ENCODE measurements at regions not wholly inside any gene's neighbourhood (a gene's known extent, or its start where the extent isn't known, plus 50 kb on each side); places are given as distances from the start of the nearest gene placed in this dataset.

DNA sequence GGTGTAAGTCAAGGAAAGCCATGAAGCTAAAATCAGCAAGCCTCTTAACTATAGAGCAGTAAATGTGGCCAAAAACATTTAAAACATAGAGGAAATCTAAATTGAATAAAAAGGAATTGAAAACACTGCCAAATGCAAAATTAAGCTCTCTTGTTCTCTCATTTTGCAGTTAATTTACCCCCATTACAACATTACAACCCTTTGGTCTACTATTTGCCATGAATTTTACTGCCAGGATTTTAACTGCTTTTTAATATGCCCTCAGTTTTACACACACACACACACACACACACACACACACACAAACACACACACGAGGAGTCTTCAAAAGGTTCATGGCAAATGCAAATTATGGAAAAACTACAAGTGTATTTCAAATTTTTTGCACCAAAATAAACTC is 91.4 kb upstream of the ACO1 start:
- Histone ChIP-seq H3K9ac (ENCODE audit: control insufficient read depth, insufficient read depth, low read length) (no peak overlapping the region), H3K79me2 (ENCODE audit: control insufficient read depth, insufficient read depth, low read length) (no peaks in the 10 kb centered on the region), H3K36me3 (ENCODE audit: control insufficient read depth in 2 of 2, insufficient read depth in 2 of 2, low read length in 1 of 2) (no peaks in the 10 kb centered on the region), H2AFZ (ENCODE audit: control insufficient read depth, low read depth, low read length) (no peak overlapping the region), H3K27me3 (replicated peaks in 1 of 2; ENCODE audit: control insufficient read depth in 2 of 2, insufficient read depth in 2 of 2, low read length in 1 of 2) (no peaks in the 10 kb centered on the region; a peak in 1 of 4 replicates), H3K4me1 (ENCODE audit: control insufficient read depth, insufficient read depth, low read length) (no peaks in the 10 kb centered on the region), H4K20me1 (ENCODE audit: control insufficient read depth, insufficient read depth) (no peaks in the 10 kb centered on the region), H3K4me3 (no peak overlapping the region), H3K4me2 (ENCODE audit: control insufficient read depth, insufficient read depth) (no peak overlapping the region), H3K27ac (ENCODE audit: control insufficient read depth, insufficient read depth) (no peak overlapping the region), H3K9me3 (replicated peaks; ENCODE audit: control insufficient read depth, insufficient read depth, low read length) (no peaks in the 10 kb centered on the region)
- ATAC-seq (no peak), FAIRE-seq (no peak), DNase-seq (ENCODE audit: low read depth, low spot score) (no peak)
- ChIA-PET CTCF (interaction anchor here (1.0 kb wide), 1 partner anchor 41 kb away, joined by 4 read pairs; no protein-coding TSS in a partner anchor), POLR2A (no interaction called here), RAD21 (ENCODE audit: unreplicated experiment) (no interaction called here), SMC1A (ENCODE audit: uncharacterized antibody, unreplicated experiment) (interaction anchor here (0.7 kb wide), 2 partner anchors 8 to 206 kb away, joined by 3 read pairs; no protein-coding TSS in a partner anchor)
- BruUV-seq (replicated peaks) = no TSS peak
- intact Hi-C loops (cut with micrococcal nuclease; ENCODE audit: unreplicated experiment) (no loop called here), in situ Hi-C loops (cut with MboI) (no loop called here)
- WGBS (ENCODE audit: insufficient coverage, insufficient replicate concordance, low lambda C conversion rate, missing lambda C conversion rate) = 0% methylated on average over 1 of the region's 1 CpG
- TF ChIP-seq, protein P1, sequence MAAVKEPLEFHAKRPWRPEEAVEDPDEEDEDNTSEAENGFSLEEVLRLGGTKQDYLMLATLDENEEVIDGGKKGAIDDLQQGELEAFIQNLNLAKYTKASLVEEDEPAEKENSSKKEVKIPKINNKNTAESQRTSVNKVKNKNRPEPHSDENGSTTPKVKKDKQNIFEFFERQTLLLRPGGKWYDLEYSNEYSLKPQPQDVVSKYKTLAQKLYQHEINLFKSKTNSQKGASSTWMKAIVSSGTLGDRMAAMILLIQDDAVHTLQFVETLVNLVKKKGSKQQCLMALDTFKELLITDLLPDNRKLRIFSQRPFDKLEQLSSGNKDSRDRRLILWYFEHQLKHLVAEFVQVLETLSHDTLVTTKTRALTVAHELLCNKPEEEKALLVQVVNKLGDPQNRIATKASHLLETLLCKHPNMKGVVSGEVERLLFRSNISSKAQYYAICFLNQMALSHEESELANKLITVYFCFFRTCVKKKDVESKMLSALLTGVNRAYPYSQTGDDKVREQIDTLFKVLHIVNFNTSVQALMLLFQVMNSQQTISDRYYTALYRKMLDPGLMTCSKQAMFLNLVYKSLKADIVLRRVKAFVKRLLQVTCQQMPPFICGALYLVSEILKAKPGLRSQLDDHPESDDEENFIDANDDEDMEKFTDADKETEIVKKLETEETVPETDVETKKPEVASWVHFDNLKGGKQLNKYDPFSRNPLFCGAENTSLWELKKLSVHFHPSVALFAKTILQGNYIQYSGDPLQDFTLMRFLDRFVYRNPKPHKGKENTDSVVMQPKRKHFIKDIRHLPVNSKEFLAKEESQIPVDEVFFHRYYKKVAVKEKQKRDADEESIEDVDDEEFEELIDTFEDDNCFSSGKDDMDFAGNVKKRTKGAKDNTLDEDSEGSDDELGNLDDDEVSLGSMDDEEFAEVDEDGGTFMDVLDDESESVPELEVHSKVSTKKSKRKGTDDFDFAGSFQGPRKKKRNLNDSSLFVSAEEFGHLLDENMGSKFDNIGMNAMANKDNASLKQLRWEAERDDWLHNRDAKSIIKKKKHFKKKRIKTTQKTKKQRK (IDR thresholded peaks at IDR 0.05; ENCODE audit: low read depth, low read length) = no peak
- TF ChIP-seq, protein P2, sequence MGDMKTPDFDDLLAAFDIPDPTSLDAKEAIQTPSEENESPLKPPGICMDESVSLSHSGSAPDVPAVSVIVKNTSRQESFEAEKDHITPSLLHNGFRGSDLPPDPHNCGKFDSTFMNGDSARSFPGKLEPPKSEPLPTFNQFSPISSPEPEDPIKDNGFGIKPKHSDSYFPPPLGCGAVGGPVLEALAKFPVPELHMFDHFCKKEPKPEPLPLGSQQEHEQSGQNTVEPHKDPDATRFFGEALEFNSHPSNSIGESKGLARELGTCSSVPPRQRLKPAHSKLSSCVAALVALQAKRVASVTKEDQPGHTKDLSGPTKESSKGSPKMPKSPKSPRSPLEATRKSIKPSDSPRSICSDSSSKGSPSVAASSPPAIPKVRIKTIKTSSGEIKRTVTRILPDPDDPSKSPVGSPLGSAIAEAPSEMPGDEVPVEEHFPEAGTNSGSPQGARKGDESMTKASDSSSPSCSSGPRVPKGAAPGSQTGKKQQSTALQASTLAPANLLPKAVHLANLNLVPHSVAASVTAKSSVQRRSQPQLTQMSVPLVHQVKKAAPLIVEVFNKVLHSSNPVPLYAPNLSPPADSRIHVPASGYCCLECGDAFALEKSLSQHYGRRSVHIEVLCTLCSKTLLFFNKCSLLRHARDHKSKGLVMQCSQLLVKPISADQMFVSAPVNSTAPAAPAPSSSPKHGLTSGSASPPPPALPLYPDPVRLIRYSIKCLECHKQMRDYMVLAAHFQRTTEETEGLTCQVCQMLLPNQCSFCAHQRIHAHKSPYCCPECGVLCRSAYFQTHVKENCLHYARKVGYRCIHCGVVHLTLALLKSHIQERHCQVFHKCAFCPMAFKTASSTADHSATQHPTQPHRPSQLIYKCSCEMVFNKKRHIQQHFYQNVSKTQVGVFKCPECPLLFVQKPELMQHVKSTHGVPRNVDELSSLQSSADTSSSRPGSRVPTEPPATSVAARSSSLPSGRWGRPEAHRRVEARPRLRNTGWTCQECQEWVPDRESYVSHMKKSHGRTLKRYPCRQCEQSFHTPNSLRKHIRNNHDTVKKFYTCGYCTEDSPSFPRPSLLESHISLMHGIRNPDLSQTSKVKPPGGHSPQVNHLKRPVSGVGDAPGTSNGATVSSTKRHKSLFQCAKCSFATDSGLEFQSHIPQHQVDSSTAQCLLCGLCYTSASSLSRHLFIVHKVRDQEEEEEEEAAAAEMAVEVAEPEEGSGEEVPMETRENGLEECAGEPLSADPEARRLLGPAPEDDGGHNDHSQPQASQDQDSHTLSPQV (IDR thresholded peaks at IDR 0.05) = no peak
- TF ChIP-seq, protein P3, sequence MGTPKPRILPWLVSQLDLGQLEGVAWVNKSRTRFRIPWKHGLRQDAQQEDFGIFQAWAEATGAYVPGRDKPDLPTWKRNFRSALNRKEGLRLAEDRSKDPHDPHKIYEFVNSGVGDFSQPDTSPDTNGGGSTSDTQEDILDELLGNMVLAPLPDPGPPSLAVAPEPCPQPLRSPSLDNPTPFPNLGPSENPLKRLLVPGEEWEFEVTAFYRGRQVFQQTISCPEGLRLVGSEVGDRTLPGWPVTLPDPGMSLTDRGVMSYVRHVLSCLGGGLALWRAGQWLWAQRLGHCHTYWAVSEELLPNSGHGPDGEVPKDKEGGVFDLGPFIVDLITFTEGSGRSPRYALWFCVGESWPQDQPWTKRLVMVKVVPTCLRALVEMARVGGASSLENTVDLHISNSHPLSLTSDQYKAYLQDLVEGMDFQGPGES (IDR thresholded peaks at IDR 0.05) = no peak
- TF ChIP-seq STAT3 (IDR thresholded peaks at IDR 0.05; ENCODE audit: low read depth, low read length) (no peak), POU2F2 (IDR thresholded peaks at IDR 0.05; ENCODE audit: borderline replicate concordance, low read depth, low read length) (no peak), CEBPB (IDR thresholded peaks at IDR 0.05; ENCODE audit: borderline replicate concordance in 1 of 2, low read depth in 2 of 2, low read length in 2 of 2) (no peak), MYB (IDR thresholded peaks at IDR 0.05; ENCODE audit: borderline replicate concordance, low read depth, low read length) (no peak), SUPT20H (IDR thresholded peaks at IDR 0.05; ENCODE audit: borderline replicate concordance, control insufficient read depth, low read depth, low read length) (no peak), YY1 (IDR thresholded peaks at IDR 0.05; ENCODE audit: low read depth, low read length) (no peak), POLR2AphosphoS5 (IDR thresholded peaks at IDR 0.05; ENCODE audit: low read length) (no peak), ZNF217 (IDR thresholded peaks at IDR 0.05) (no peak), ZNF622 (IDR thresholded peaks at IDR 0.05) (no peak), NR2F1 (conservative IDR thresholded peaks at IDR 0.05) (no peak), ATF7 (IDR thresholded peaks at IDR 0.05; ENCODE audit: low read depth) (no peak)
- TF ChIP-seq, protein P4, sequence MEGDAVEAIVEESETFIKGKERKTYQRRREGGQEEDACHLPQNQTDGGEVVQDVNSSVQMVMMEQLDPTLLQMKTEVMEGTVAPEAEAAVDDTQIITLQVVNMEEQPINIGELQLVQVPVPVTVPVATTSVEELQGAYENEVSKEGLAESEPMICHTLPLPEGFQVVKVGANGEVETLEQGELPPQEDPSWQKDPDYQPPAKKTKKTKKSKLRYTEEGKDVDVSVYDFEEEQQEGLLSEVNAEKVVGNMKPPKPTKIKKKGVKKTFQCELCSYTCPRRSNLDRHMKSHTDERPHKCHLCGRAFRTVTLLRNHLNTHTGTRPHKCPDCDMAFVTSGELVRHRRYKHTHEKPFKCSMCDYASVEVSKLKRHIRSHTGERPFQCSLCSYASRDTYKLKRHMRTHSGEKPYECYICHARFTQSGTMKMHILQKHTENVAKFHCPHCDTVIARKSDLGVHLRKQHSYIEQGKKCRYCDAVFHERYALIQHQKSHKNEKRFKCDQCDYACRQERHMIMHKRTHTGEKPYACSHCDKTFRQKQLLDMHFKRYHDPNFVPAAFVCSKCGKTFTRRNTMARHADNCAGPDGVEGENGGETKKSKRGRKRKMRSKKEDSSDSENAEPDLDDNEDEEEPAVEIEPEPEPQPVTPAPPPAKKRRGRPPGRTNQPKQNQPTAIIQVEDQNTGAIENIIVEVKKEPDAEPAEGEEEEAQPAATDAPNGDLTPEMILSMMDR (IDR thresholded peaks at IDR 0.05 in 2 of 3, conservative IDR thresholded peaks at IDR 0.05 in 1 of 3; ENCODE audit: control insufficient read depth in 2 of 3, extremely low read depth in 1 of 3, insufficient read depth in 1 of 3, low read depth in 3 of 3, low read length in 3 of 3) = no peak
